Gastrocnemius medialis (tissue), 4 donors: ENCODE measurements at regions not wholly inside any gene's neighbourhood (a gene's known extent, or its start where the extent isn't known, plus 50 kb on each side); places are given as distances from the start of the nearest gene placed in this dataset.

Experiments
- POLR2A ChIP-seq, 2 donors: fragments of 450-650 bp; IDR thresholded peaks; one replicate each; pipeline ENCODE4 v1.6.1; 2017; ENCODE audit warnings: antibody characterized with exemption in 2 of 2, mild to moderate bottlenecking in 2 of 2, moderate library complexity in 2 of 2
- TF ChIP-seq, protein P1 (sequence below), 5 experiments: fragments of 450-650 bp in 3 of 5; fragments of 200-600 bp in 2 of 5; sonication (generic) in 2 of 5; IDR thresholded peaks in 4 of 5; conservative IDR thresholded peaks in 1 of 5; 1 replicate in 4 of 5; 2 replicates in 1 of 5; pipeline ENCODE4 v1.5.1; 2016 to 2019; ENCODE audit warnings: antibody characterized with exemption in 5 of 5, mild to moderate bottlenecking in 3 of 5, moderate library complexity in 3 of 5

- TF ChIP-seq, protein P1, sequence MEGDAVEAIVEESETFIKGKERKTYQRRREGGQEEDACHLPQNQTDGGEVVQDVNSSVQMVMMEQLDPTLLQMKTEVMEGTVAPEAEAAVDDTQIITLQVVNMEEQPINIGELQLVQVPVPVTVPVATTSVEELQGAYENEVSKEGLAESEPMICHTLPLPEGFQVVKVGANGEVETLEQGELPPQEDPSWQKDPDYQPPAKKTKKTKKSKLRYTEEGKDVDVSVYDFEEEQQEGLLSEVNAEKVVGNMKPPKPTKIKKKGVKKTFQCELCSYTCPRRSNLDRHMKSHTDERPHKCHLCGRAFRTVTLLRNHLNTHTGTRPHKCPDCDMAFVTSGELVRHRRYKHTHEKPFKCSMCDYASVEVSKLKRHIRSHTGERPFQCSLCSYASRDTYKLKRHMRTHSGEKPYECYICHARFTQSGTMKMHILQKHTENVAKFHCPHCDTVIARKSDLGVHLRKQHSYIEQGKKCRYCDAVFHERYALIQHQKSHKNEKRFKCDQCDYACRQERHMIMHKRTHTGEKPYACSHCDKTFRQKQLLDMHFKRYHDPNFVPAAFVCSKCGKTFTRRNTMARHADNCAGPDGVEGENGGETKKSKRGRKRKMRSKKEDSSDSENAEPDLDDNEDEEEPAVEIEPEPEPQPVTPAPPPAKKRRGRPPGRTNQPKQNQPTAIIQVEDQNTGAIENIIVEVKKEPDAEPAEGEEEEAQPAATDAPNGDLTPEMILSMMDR (IDR thresholded peaks at IDR 0.05 in 4 of 5, conservative IDR thresholded peaks at IDR 0.05 in 1 of 5) = no peak
- TF ChIP-seq POLR2A (IDR thresholded peaks at IDR 0.05) = no peak
Observed at GRCh38 chr9:89984214-89984613, 379.4 kb downstream of the GADD45G start.
